WERI-Rb-1 (cell line): ENCODE measurements at regions not wholly inside any gene's neighbourhood (a gene's known extent, or its start where the extent isn't known, plus 50 kb on each side); places are given as distances from the start of the nearest gene placed in this dataset.

ENCODE experiments used
- DNase-seq: peaks from one replicate; pipeline ENCODE4 v3.0.0-alpha.2; 2020
- H3K27ac ChIP-seq: fragments of 250-450 bp; sonication (Bioruptor Pico); 2 replicates; pipeline ENCODE4 v1.5.1; 2020; ENCODE audit warnings: mild to moderate bottlenecking, moderate library complexity
- H3K27me3 ChIP-seq: fragments of 250-450 bp; sonication (Bioruptor Pico); 2 replicates; pipeline ENCODE4 v1.5.1; 2021; ENCODE audit warnings: mild to moderate bottlenecking, low read depth, moderate library complexity; ENCODE audit not compliant: insufficient read depth, severe bottlenecking
- H3K36me3 ChIP-seq: fragments of 250-450 bp; sonication (Bioruptor Pico); 2 replicates; pipeline ENCODE4 v1.5.1; 2020; ENCODE audit warnings: mild to moderate bottlenecking, moderate library complexity
- H3K4me3 ChIP-seq: 2 replicates; pipeline ENCODE4 v1.5.1; 2011; ENCODE audit warnings: low read depth, mild to moderate bottlenecking, control low read depth, low read length
- H3K9me3 ChIP-seq: fragments of 250-450 bp; sonication (Bioruptor Pico); 2 replicates; pipeline ENCODE4 v1.5.1; 2021; ENCODE audit warnings: mild to moderate bottlenecking, moderate library complexity; ENCODE audit not compliant: severe bottlenecking
- CTCF ChIP-seq: IDR thresholded peaks from 2 replicates; pipeline ENCODE4 v1.5.1; 2011; ENCODE audit warnings: low read depth, mild to moderate bottlenecking, control low read depth, inconsistent platforms, low read length

- Histone ChIP-seq H3K4me3 (no peak overlapping the region), H3K9me3 (no peaks in the 10 kb centered on the region), H3K36me3 (no peaks in the 10 kb centered on the region), H3K27me3 (no peaks in the 10 kb centered on the region), H3K27ac (no peak overlapping the region)
- DNase-seq: no peak
- no peak for TF ChIP-seq CTCF
These were observed 270.6 kb downstream of the AEBP2 start for GRCh38 chr12:19709889-19710288.

GRCh38 chr12:19710811-19711793, 271.8 kb downstream of the AEBP2 start:
- H3K4me3 ChIP-seq: no peak overlapping the region
- no peak overlapping the region for H3K27ac ChIP-seq
- no peaks in the 10 kb centered on the region for H3K27me3 ChIP-seq
- DNase-seq: no peak
- H3K36me3 ChIP-seq: no peaks in the 10 kb centered on the region
- H3K9me3 ChIP-seq: no peaks in the 10 kb centered on the region
- no peak for TF ChIP-seq CTCF

- Histone ChIP-seq H3K36me3 (no peaks in the 10 kb centered on the region), H3K27me3 (no peaks in the 10 kb centered on the region), H3K27ac (no peak overlapping the region), H3K4me3 (no peak overlapping the region), H3K9me3 (no peaks in the 10 kb centered on the region)
- no peak for TF ChIP-seq CTCF
- no peak for DNase-seq
These were observed 272.7 kb downstream of the AEBP2 start for GRCh38 chr12:19712041-19712440.

- H3K9me3 ChIP-seq: no peaks in the 10 kb centered on the region
- TF ChIP-seq CTCF: no peak
- no peak overlapping the region for H3K27ac ChIP-seq
- H3K27me3 ChIP-seq: no peaks in the 10 kb centered on the region
- H3K36me3 ChIP-seq: no peaks in the 10 kb centered on the region
- no peak for DNase-seq
- no peak overlapping the region for H3K4me3 ChIP-seq
These were observed 279.1 kb downstream of the AEBP2 start for GRCh38 chr12:19718401-19718800.

- no peak overlapping the region for H3K27ac ChIP-seq
- DNase-seq: no peak
- H3K4me3 ChIP-seq: no peak overlapping the region
These were observed 280.4 kb downstream of the AEBP2 start for GRCh38 chr12:19719672-19720071.

More at GRCh38 chr12:19719672-19720071, 280.4 kb downstream of the AEBP2 start:
- Histone ChIP-seq H3K9me3 (no peaks in the 10 kb centered on the region), H3K36me3 (no peaks in the 10 kb centered on the region), H3K27me3 (no peaks in the 10 kb centered on the region)
- no peak for TF ChIP-seq CTCF
